B cell (primary cell): ENCODE measurements at regions not wholly inside any gene's neighbourhood (a gene's known extent, or its start where the extent isn't known, plus 50 kb on each side); places are given as distances from the start of the nearest gene placed in this dataset.

Source experiments
- EZH2 ChIP-seq: IDR thresholded peaks from 2 replicates; pipeline ENCODE4 v1.6.1; 2012; ENCODE audit warnings: borderline replicate concordance, low read depth, mild to moderate bottlenecking, moderate library complexity, low read length; ENCODE audit not compliant: insufficient read depth, poor library complexity, severe bottlenecking
- TF ChIP-seq, protein P1 (sequence below): fragments of 200-600 bp; IDR thresholded peaks from one replicate; pipeline ENCODE4 v1.8.0; 2022; ENCODE audit warnings: antibody characterized with exemption, mild to moderate bottlenecking

- TF ChIP-seq, protein P1, sequence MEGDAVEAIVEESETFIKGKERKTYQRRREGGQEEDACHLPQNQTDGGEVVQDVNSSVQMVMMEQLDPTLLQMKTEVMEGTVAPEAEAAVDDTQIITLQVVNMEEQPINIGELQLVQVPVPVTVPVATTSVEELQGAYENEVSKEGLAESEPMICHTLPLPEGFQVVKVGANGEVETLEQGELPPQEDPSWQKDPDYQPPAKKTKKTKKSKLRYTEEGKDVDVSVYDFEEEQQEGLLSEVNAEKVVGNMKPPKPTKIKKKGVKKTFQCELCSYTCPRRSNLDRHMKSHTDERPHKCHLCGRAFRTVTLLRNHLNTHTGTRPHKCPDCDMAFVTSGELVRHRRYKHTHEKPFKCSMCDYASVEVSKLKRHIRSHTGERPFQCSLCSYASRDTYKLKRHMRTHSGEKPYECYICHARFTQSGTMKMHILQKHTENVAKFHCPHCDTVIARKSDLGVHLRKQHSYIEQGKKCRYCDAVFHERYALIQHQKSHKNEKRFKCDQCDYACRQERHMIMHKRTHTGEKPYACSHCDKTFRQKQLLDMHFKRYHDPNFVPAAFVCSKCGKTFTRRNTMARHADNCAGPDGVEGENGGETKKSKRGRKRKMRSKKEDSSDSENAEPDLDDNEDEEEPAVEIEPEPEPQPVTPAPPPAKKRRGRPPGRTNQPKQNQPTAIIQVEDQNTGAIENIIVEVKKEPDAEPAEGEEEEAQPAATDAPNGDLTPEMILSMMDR = no peak
- TF ChIP-seq EZH2 = no peak
Measured at GRCh38 chr5:126251024-126251423, 172.2 kb upstream of the GRAMD2B start.
